Fibroblast of skin of scalp (primary cell): ENCODE measurements at regions not wholly inside any gene's neighbourhood (a gene's known extent, or its start where the extent isn't known, plus 50 kb on each side); places are given as distances from the start of the nearest gene placed in this dataset.

Experiments
- DNase-seq: peaks from one replicate; pipeline ENCODE4 v3.0.0-alpha.2; 2013

GRCh38 chr17:33786478-33786877, 468.6 kb upstream of the CCL2 start:
- no peak for DNase-seq

- DNase-seq, result no peak
Measured at GRCh38 chr17:33789658-33790057, 465.4 kb upstream of the CCL2 start.

- no peak for DNase-seq
Measured at GRCh38 chr17:33797181-33797580, 457.9 kb upstream of the CCL2 start.

- DNase-seq, result no peak
Measured at GRCh38 chr17:33798308-33798707, 456.8 kb upstream of the CCL2 start.

- DNase-seq, result no peak
Measured at GRCh38 chr17:33802349-33803198, 452.5 kb upstream of the CCL2 start.

GRCh38 chr17:33803199-33803685, 451.8 kb upstream of the CCL2 start:
- no peak for DNase-seq

- no peak for DNase-seq
Measured at GRCh38 chr17:33803686-33804085, 451.4 kb upstream of the CCL2 start.

- DNase-seq, result no peak
Measured at GRCh38 chr17:33804401-33804800, 450.7 kb upstream of the CCL2 start.

- DNase-seq, result no peak
Measured at GRCh38 chr17:33806631-33807030, 448.5 kb upstream of the CCL2 start.

- no peak for DNase-seq
Measured at GRCh38 chr17:33809748-33810147, 445.3 kb upstream of the CCL2 start.

GRCh38 chr17:33811004-33811760, 443.9 kb upstream of the CCL2 start:
- DNase-seq, result no peak

GRCh38 chr17:33811984-33812577, 443.0 kb upstream of the CCL2 start:
- no peak for DNase-seq

GRCh38 chr17:33814852-33815251, 440.2 kb upstream of the CCL2 start:
- DNase-seq, result no peak

- DNase-seq, result no peak
Measured at GRCh38 chr17:33816036-33816435, 439.0 kb upstream of the CCL2 start.

- DNase-seq, result no peak
Measured at GRCh38 chr17:33816842-33817617, 438.1 kb upstream of the CCL2 start.

- no peak for DNase-seq
Measured at GRCh38 chr17:33819539-33819938, 435.5 kb upstream of the CCL2 start.

GRCh38 chr17:33832262-33832661, 422.8 kb upstream of the CCL2 start:
- DNase-seq, result no peak

- no peak for DNase-seq
Measured at GRCh38 chr17:33837281-33837680, 417.8 kb upstream of the CCL2 start.

- DNase-seq, result no peak
Measured at GRCh38 chr17:33838281-33838680, 416.8 kb upstream of the CCL2 start.

GRCh38 chr17:33847900-33848299, 407.2 kb upstream of the CCL2 start:
- DNase-seq, result no peak

- DNase-seq, result no peak
Measured at GRCh38 chr17:33848433-33848832, 406.7 kb upstream of the CCL2 start.

GRCh38 chr17:33854596-33854995, 400.5 kb upstream of the CCL2 start:
- DNase-seq, result no peak

- no peak for DNase-seq
Measured at GRCh38 chr17:33858121-33858520, 397.0 kb upstream of the CCL2 start.
